Rectal smooth muscle tissue (tissue), 1 donor: ENCODE measurements at regions not wholly inside any gene's neighbourhood (a gene's known extent, or its start where the extent isn't known, plus 50 kb on each side); places are given as distances from the start of the nearest gene placed in this dataset.

Experiments used
- H3K27ac ChIP-seq: one replicate; pipeline ENCODE4 v1.7.0; 2013; ENCODE audit warnings: low read depth, low read length, inconsistent platforms
- H3K27me3 ChIP-seq: one replicate; pipeline ENCODE4 v1.7.0; 2013; ENCODE audit warnings: low read length; ENCODE audit not compliant: control insufficient read depth, insufficient read depth
- H3K36me3 ChIP-seq: one replicate; pipeline ENCODE4 v1.7.0; 2013; ENCODE audit warnings: low read length; ENCODE audit not compliant: control insufficient read depth, insufficient read depth
- H3K4me1 ChIP-seq: one replicate; pipeline ENCODE4 v1.7.0; 2013; ENCODE audit warnings: low read length; ENCODE audit not compliant: control insufficient read depth, insufficient read depth
- H3K4me3 ChIP-seq: one replicate; pipeline ENCODE4 v1.7.0; 2013; ENCODE audit warnings: low read length
- H3K9ac ChIP-seq: one replicate; pipeline ENCODE4 v1.7.0; 2013; ENCODE audit warnings: low read length

DNA sequence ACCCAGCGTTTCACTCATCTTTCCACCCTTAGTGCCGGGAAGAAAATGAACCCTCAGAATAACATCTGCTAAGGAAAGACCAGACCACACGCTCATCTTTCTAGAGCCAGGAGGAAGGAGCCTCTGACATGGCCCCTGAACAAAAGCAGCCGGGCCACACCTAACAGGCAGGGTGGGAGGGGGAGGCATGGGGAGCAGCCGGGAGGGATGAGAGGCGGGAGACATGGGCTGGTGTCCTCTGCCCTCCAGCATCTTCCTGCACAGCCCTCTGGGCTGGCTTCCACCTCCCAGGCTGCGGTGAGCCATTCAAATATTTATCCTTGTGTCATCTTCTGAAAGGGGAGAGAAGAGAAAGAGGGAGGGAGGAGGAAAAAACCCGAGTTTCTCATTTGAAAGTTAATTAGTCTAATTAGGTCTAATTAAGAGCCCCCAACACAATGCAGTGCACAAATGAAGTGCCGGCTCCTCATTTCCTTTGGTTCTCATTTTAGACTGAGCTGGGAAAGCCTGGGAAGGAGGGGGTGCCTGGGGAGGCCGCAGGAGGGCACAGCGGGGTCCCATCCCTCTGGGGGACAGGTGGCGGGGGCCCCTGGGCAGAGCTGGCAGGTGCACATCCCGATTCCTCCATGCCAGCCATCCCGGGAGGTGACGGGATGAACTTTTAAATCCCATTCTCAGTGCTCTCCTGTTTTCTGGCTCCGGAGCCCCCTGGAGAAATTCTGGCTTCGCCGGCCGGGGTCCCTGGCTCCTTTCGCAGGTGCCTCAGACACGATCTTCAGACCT, 90.5 kb downstream of the ENGASE start:
- H3K36me3 ChIP-seq, result no peaks in the 10 kb centered on the region
- peaks cover 4% of the 10 kb centered on the region for H3K27me3 ChIP-seq
- no peak overlapping the region for H3K9ac ChIP-seq
- H3K4me1 ChIP-seq, result no peaks in the 10 kb centered on the region
- no peak overlapping the region for H3K27ac ChIP-seq
- H3K4me3 ChIP-seq, result no peak overlapping the region

DNA sequence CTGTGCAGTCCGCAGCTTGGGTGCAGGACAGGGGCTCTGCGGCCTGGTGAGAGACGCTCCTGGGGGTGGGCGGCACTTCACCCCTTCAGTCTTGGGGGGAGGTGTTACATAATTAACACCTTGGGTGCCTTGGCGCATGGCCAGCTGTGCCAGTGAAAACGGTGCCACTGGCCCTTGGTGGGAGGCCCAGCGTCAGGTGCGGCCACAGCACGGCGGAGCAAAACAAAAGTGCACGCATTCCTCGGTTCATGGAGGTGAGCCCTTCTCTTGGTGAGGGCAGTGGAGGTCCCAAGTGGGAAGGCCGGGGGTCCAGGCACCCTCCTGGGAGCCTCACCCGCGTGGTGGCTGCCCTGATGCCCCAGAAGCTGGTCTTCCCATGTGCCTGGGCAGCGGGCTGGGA, 89.8 kb downstream of the ENGASE start:
- no peak overlapping the region for H3K27ac ChIP-seq
- no peak overlapping the region for H3K9ac ChIP-seq
- H3K4me1 ChIP-seq, result no peaks in the 10 kb centered on the region
- H3K4me3 ChIP-seq, result no peak overlapping the region
- peaks cover 4% of the 10 kb centered on the region for H3K27me3 ChIP-seq
- no peaks in the 10 kb centered on the region for H3K36me3 ChIP-seq

DNA sequence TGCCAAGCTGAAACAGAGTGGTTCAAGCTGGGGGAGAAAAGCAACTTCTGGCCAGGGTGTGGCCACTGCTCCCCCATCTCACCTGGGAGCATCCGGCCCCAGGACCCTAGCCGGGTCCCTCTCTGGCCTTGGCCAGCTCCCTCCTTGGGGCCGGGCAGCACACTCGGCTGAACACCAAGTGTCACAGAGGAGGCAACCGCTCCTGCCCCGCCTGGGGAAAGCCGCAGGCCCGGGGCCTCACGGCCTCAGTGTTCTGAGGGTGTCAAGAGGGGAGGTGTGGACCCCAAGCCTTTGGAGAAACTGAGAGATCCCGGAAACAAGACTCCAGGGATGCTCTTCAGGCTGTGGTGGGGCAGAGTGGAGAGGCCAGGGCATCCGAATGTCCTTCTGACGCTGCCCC, 88.4 kb downstream of the ENGASE start:
- H3K27me3 ChIP-seq, result no peaks in the 10 kb centered on the region
- H3K9ac ChIP-seq, result no peak overlapping the region
- H3K27ac ChIP-seq, result no peak overlapping the region
- no peak overlapping the region for H3K4me3 ChIP-seq
- H3K36me3 ChIP-seq, result no peaks in the 10 kb centered on the region
- H3K4me1 ChIP-seq, result no peaks in the 10 kb centered on the region

GRCh38 chr17:79162012-79162963, 87.7 kb downstream of the ENGASE start:
- no peaks in the 10 kb centered on the region for H3K27me3 ChIP-seq
- H3K36me3 ChIP-seq, result no peaks in the 10 kb centered on the region

GRCh38 chr17:79160980-79161636, 86.5 kb downstream of the ENGASE start:
- Histone ChIP-seq H3K4me1 (no peaks in the 10 kb centered on the region), H3K9ac (no peak overlapping the region), H3K4me3 (no peak overlapping the region), H3K27me3 (no peaks in the 10 kb centered on the region), H3K36me3 (no peaks in the 10 kb centered on the region), H3K27ac (no peak overlapping the region)

More at GRCh38 chr17:79162012-79162963, 87.7 kb downstream of the ENGASE start:
- no peaks in the 10 kb centered on the region for H3K4me1 ChIP-seq
- no peak overlapping the region for H3K27ac ChIP-seq
- H3K4me3 ChIP-seq, result no peak overlapping the region
- no peak overlapping the region for H3K9ac ChIP-seq

GRCh38 chr17:79159926-79160325, 85.3 kb downstream of the ENGASE start:
- Histone ChIP-seq H3K4me1 (no peaks in the 10 kb centered on the region), H3K36me3 (no peaks in the 10 kb centered on the region), H3K9ac (no peak overlapping the region), H3K27ac (no peak overlapping the region), H3K4me3 (no peak overlapping the region), H3K27me3 (no peaks in the 10 kb centered on the region)

DNA sequence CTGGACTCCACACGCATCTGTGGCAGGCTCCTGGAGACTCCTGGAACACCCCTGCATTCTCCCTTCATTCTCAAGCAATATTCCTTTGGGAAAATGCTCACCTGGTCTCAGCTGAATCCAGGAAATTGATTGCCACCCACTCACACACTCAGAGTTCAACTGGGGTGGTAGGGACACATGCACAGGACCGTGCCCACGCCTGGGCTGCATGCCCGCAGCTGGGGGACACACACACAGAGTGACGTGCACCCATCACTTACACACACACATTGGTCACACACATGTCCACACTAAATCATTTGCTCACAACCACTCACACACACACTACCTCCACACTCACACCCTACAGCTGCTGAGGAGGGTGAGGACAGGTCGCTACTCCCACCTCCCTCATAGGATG, 84.8 kb downstream of the ENGASE start:
- H3K9ac ChIP-seq, result no peak overlapping the region
- H3K27me3 ChIP-seq, result no peaks in the 10 kb centered on the region
- H3K4me3 ChIP-seq, result no peak overlapping the region
- H3K36me3 ChIP-seq, result no peaks in the 10 kb centered on the region
- no peak overlapping the region for H3K27ac ChIP-seq
- no peaks in the 10 kb centered on the region for H3K4me1 ChIP-seq

- Histone ChIP-seq H3K27ac (no peak overlapping the region), H3K4me3 (no peak overlapping the region), H3K36me3 (no peaks in the 10 kb centered on the region), H3K27me3 (no peaks in the 10 kb centered on the region), H3K4me1 (no peaks in the 10 kb centered on the region), H3K9ac (no peak overlapping the region)
These were observed 82.0 kb downstream of the ENGASE start for GRCh38 chr17:79156463-79157095.

DNA sequence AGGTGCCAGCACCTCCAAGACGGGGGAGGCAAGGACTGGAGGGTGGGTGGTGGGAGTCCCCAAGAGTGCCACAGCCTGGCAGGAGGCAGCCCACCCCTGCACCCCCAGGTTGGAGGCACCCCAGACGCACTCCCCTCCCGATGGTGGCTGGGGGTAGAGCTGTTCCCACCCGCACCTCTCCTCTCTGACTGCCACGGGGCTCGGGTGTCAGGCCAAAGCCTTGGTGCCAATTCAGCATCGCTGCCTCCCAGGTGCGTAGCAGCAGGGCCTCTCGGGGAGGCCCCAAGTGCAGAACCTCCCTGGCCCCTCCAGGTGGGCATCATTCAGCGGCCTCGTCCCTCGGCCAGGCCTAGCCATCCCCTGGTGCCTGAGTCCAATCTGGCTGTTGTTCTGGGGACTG, 81.1 kb downstream of the ENGASE start:
- no peaks in the 10 kb centered on the region for H3K27me3 ChIP-seq
- H3K9ac ChIP-seq, result no peak overlapping the region
- H3K4me1 ChIP-seq, result no peaks in the 10 kb centered on the region
- H3K4me3 ChIP-seq, result no peak overlapping the region
- no peaks in the 10 kb centered on the region for H3K36me3 ChIP-seq
- no peak overlapping the region for H3K27ac ChIP-seq

GRCh38 chr17:79154951-79155585, 80.4 kb downstream of the ENGASE start:
- Histone ChIP-seq H3K27me3 (no peaks in the 10 kb centered on the region), H3K4me1 (no peaks in the 10 kb centered on the region), H3K4me3 (no peak overlapping the region), H3K27ac (no peak overlapping the region), H3K36me3 (no peaks in the 10 kb centered on the region), H3K9ac (no peak overlapping the region)

- H3K27me3 ChIP-seq, result no peaks in the 10 kb centered on the region
- H3K9ac ChIP-seq, result no peak overlapping the region
- no peak overlapping the region for H3K4me3 ChIP-seq
- no peaks in the 10 kb centered on the region for H3K4me1 ChIP-seq
- no peak overlapping the region for H3K27ac ChIP-seq
- H3K36me3 ChIP-seq, result no peaks in the 10 kb centered on the region
These were observed 79.8 kb downstream of the ENGASE start for GRCh38 chr17:79154446-79154845.
